Peyer's patch (tissue), 4 donors: ENCODE measurements at regions not wholly inside any gene's neighbourhood (a gene's known extent, or its start where the extent isn't known, plus 50 kb on each side); places are given as distances from the start of the nearest gene placed in this dataset.

Experiments
- CTCF ChIP-seq, 6 experiments: fragments of 450-650 bp in 4 of 6; fragments of 200-600 bp in 2 of 6; sonication (generic) in 1 of 6; IDR thresholded peaks; one replicate each; pipeline ENCODE4 v1.5.1; 2017 to 2019; ENCODE audit warnings: antibody characterized with exemption in 6 of 6, mild to moderate bottlenecking in 3 of 6, moderate library complexity in 1 of 6
- POLR2A ChIP-seq, 2 donors: fragments of 450-650 bp; IDR thresholded peaks; one replicate each; pipeline ENCODE4 v1.5.1; 2017; ENCODE audit warnings: antibody characterized with exemption in 2 of 2, mild to moderate bottlenecking in 2 of 2, moderate library complexity in 2 of 2

- TF ChIP-seq CTCF (IDR thresholded peaks at IDR 0.05) = no peak
- TF ChIP-seq POLR2A (IDR thresholded peaks at IDR 0.05) = no peak
Measured at GRCh38 chr12:45490232-45490881, 239.1 kb upstream of the ARID2 start.
